IMR-90 (cell line): ENCODE measurements at regions not wholly inside any gene's neighbourhood (a gene's known extent, or its start where the extent isn't known, plus 50 kb on each side); places are given as distances from the start of the nearest gene placed in this dataset.

Experiments used
- CEBPB ChIP-seq: IDR thresholded peaks from 2 replicates; pipeline ENCODE4 v1.6.1; 2012; ENCODE audit warnings: low read depth, low read length, improper control_type of control experiment
- CHD1 ChIP-seq: IDR thresholded peaks from 2 replicates; pipeline ENCODE4 v1.6.1; 2012; ENCODE audit warnings: low read depth, low read length, improper control_type of control experiment
- FOS ChIP-seq: fragments of 150-350 bp; IDR thresholded peaks from 2 replicates; pipeline ENCODE4 v1.6.1; 2016; ENCODE audit warnings: low read depth, low read length
- MAFK ChIP-seq: IDR thresholded peaks from 2 replicates; pipeline ENCODE4 v1.6.1; 2012; ENCODE audit warnings: low read depth, low read length, improper control_type of control experiment
- MAZ ChIP-seq: IDR thresholded peaks from 2 replicates; pipeline ENCODE4 v1.6.1; 2012; ENCODE audit warnings: low read depth, mild to moderate bottlenecking, low read length, improper control_type of control experiment, moderate library complexity, borderline replicate concordance
- NFE2L2 ChIP-seq: fragments of 150-350 bp; IDR thresholded peaks from 2 replicates; pipeline ENCODE4 v1.6.1; 2016; ENCODE audit warnings: low read depth, mild to moderate bottlenecking, low read length
- POLR2A ChIP-seq: IDR thresholded peaks from 2 replicates; pipeline ENCODE4 v1.6.1; 2012; ENCODE audit warnings: mild to moderate bottlenecking, low read depth, low read length
- RAD21 ChIP-seq: IDR thresholded peaks from 2 replicates; pipeline ENCODE4 v1.6.1; 2012; ENCODE audit warnings: low read length, improper control_type of control experiment
- RCOR1 ChIP-seq: IDR thresholded peaks from 2 replicates; pipeline ENCODE4 v1.6.1; 2012; ENCODE audit warnings: mild to moderate bottlenecking, low read length, improper control_type of control experiment; ENCODE audit not compliant: insufficient replicate concordance
- RFX5 ChIP-seq: IDR thresholded peaks from 2 replicates; pipeline ENCODE4 v1.8.0; 2012; ENCODE audit warnings: low read depth, mild to moderate bottlenecking, low read length, moderate library complexity
- SMC3 ChIP-seq: fragments of 150-350 bp; IDR thresholded peaks from 2 replicates; pipeline ENCODE4 v1.6.1; 2016; ENCODE audit warnings: low read depth, mild to moderate bottlenecking, antibody characterized with exemption, low read length, moderate library complexity
- TF ChIP-seq, protein P1 (sequence below): conservative IDR thresholded peaks from 2 replicates; pipeline ENCODE4 v1.5.1; 2012; ENCODE audit warnings: mild to moderate bottlenecking, low read depth, low read length, improper control_type of control experiment
- TF ChIP-seq, protein P2 (sequence below): fragments of 150-350 bp; IDR thresholded peaks from 2 replicates; pipeline ENCODE4 v1.6.1; 2016; ENCODE audit warnings: low read depth, mild to moderate bottlenecking, low read length, moderate library complexity, borderline replicate concordance
- TF ChIP-seq, protein P3 (sequence below): fragments of 150-350 bp; IDR thresholded peaks from 2 replicates; pipeline ENCODE4 v1.6.1; 2017; ENCODE audit warnings: mild to moderate bottlenecking, antibody characterized with exemption, low read length, low read depth

DNA sequence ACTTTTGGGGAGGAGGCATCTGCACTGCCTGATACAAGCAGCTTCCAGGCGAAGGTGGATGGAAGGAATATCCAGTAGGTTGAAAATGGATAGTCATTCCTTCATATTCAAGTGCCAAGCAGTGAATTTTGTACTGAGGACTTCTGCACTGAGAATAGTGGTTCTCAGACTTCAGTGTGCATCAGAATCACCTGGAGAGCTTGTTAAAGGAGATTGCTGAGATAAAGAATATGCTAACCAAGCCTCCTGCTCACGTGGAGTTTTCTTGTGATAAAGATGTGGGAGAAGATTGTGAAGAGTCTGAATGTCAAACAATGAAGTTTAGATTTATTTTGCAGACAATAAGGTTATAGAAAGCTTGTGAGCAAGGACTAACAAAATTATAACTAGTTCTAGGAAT lies 97.8 kb downstream of the HFE start:
- TF ChIP-seq, protein P1, sequence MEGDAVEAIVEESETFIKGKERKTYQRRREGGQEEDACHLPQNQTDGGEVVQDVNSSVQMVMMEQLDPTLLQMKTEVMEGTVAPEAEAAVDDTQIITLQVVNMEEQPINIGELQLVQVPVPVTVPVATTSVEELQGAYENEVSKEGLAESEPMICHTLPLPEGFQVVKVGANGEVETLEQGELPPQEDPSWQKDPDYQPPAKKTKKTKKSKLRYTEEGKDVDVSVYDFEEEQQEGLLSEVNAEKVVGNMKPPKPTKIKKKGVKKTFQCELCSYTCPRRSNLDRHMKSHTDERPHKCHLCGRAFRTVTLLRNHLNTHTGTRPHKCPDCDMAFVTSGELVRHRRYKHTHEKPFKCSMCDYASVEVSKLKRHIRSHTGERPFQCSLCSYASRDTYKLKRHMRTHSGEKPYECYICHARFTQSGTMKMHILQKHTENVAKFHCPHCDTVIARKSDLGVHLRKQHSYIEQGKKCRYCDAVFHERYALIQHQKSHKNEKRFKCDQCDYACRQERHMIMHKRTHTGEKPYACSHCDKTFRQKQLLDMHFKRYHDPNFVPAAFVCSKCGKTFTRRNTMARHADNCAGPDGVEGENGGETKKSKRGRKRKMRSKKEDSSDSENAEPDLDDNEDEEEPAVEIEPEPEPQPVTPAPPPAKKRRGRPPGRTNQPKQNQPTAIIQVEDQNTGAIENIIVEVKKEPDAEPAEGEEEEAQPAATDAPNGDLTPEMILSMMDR: no peak
- TF ChIP-seq, protein P2, sequence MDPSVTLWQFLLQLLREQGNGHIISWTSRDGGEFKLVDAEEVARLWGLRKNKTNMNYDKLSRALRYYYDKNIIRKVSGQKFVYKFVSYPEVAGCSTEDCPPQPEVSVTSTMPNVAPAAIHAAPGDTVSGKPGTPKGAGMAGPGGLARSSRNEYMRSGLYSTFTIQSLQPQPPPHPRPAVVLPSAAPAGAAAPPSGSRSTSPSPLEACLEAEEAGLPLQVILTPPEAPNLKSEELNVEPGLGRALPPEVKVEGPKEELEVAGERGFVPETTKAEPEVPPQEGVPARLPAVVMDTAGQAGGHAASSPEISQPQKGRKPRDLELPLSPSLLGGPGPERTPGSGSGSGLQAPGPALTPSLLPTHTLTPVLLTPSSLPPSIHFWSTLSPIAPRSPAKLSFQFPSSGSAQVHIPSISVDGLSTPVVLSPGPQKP: no peak
- TF ChIP-seq NFE2L2 (no peak), MAFK (no peak), SMC3 (no peak), POLR2A (no peak), RCOR1 (no peak), CEBPB (no peak), MAZ (no peak), CHD1 (no peak), RFX5 (no peak), FOS (no peak), RAD21 (no peak)
- TF ChIP-seq, protein P3, sequence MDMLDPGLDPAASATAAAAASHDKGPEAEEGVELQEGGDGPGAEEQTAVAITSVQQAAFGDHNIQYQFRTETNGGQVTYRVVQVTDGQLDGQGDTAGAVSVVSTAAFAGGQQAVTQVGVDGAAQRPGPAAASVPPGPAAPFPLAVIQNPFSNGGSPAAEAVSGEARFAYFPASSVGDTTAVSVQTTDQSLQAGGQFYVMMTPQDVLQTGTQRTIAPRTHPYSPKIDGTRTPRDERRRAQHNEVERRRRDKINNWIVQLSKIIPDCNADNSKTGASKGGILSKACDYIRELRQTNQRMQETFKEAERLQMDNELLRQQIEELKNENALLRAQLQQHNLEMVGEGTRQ: no peak
